ENCODE measurements at regions not wholly inside any gene's neighbourhood (a gene's known extent, or its start where the extent isn't known, plus 50 kb on each side); places are given as distances from the start of the nearest gene placed in this dataset.

GRCh38 chr2:65501836-65502235 is 69.4 kb upstream of the SPRED2 start:
- TF ChIP-seq POLR2A (IDR thresholded peaks at IDR 0.05) (no peak), EP300 (IDR thresholded peaks at IDR 0.05) (no peak)
- TF ChIP-seq, protein P1, sequence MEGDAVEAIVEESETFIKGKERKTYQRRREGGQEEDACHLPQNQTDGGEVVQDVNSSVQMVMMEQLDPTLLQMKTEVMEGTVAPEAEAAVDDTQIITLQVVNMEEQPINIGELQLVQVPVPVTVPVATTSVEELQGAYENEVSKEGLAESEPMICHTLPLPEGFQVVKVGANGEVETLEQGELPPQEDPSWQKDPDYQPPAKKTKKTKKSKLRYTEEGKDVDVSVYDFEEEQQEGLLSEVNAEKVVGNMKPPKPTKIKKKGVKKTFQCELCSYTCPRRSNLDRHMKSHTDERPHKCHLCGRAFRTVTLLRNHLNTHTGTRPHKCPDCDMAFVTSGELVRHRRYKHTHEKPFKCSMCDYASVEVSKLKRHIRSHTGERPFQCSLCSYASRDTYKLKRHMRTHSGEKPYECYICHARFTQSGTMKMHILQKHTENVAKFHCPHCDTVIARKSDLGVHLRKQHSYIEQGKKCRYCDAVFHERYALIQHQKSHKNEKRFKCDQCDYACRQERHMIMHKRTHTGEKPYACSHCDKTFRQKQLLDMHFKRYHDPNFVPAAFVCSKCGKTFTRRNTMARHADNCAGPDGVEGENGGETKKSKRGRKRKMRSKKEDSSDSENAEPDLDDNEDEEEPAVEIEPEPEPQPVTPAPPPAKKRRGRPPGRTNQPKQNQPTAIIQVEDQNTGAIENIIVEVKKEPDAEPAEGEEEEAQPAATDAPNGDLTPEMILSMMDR (IDR thresholded peaks at IDR 0.05), result no peak

Data from gastroesophageal sphincter (tissue), 3 donors.